HS-5 (cell line): ENCODE measurements at regions not wholly inside any gene's neighbourhood (a gene's known extent, or its start where the extent isn't known, plus 50 kb on each side); places are given as distances from the start of the nearest gene placed in this dataset.
"Not testable (repeated sequence)": the region's sequence is repeated elsewhere in the genome, so short reads cannot be mapped to it uniquely, and the experiment has no call there.

ENCODE experiments used
- DNase-seq: peaks from one replicate; pipeline ENCODE4 v3.0.0-alpha.2; 2012; ENCODE audit warnings: low read depth

- no peak for DNase-seq
These were observed 164.1 kb upstream of the SEMA6A start for GRCh38 chr5:116738615-116739261.

- no peak for DNase-seq
These were observed 163.6 kb upstream of the SEMA6A start for GRCh38 chr5:116738239-116738614.

GRCh38 chr5:116736671-116737070 is 162.0 kb upstream of the SEMA6A start:
- no peak for DNase-seq

GRCh38 chr5:116733991-116734975 is 159.7 kb upstream of the SEMA6A start:
- DNase-seq = no peak

DNA sequence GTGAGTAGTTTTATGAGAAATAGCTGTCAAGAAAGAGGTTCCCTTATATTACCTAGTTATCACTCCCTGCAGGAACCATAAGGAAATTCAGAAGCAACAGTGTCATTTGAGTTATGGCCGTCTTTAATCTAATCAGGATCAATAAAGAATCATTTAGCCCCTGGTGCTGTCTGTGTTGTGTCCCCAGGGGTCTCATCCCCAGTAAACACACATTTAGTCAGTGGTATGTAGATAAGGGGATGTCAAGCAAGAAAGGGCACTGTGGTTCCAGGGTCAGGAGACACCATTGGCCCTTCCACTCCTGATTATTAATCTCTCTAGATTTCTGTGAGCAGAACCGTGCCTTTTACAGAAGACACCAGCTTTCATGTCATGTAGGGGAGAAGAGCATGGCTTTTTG is 158.0 kb upstream of the SEMA6A start:
- no peak for DNase-seq

- no peak for DNase-seq
These were observed 156.8 kb upstream of the SEMA6A start for GRCh38 chr5:116731432-116731831.

DNA sequence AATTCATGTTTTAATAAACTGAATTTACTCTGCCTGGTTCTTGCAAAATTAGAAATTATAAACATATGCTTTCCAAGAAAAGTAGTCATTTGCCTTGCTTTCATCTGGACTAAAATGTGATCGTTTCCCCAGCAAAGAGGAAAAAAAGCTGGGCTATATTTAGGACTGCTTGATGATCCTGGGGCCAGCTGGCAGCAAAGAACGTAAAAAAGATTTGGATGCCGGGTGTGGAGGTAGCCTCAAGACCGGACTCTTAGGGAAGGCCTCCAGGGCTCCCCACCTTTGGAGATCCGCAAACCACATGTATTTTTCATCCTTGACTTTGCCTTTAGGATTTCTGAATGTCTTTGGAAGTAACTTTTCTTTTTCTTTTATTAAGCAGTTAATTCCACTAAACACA is 156.1 kb upstream of the SEMA6A start:
- no peak for DNase-seq

GRCh38 chr5:116730185-116730584 is 155.6 kb upstream of the SEMA6A start:
- DNase-seq = no peak

- DNase-seq = no peak
These were observed 152.6 kb upstream of the SEMA6A start for GRCh38 chr5:116727248-116727647.

- not testable (repeated sequence) for DNase-seq
These were observed 151.6 kb upstream of the SEMA6A start for GRCh38 chr5:116726180-116726579.

GRCh38 chr5:116724971-116725370 is 150.3 kb upstream of the SEMA6A start:
- no peak for DNase-seq

- DNase-seq = no peak
These were observed 148.0 kb upstream of the SEMA6A start for GRCh38 chr5:116722651-116723050.

GRCh38 chr5:116719106-116719505 is 144.5 kb upstream of the SEMA6A start:
- DNase-seq = no peak

- DNase-seq = no peak
These were observed 143.7 kb upstream of the SEMA6A start for GRCh38 chr5:116718317-116718716.

DNA sequence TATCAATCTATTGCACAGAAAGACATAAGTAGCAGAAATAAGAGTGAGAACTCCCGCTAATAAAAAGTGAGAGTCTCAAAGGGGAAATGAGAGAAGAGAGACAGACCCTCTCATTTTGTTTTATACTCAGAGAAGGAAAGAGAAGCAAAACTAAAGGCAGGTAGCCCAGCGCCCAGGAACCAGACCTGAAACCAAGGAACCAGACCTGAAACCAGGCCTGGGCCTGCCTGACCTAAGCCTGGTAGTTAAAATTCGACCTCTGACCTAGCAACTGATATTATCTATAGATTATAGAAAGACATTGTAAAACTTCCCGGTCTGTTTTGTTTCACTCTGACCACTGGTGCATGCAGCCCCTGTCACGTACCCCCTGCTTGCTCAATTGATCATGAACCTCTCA is 134.5 kb upstream of the SEMA6A start:
- DNase-seq = no peak

DNA sequence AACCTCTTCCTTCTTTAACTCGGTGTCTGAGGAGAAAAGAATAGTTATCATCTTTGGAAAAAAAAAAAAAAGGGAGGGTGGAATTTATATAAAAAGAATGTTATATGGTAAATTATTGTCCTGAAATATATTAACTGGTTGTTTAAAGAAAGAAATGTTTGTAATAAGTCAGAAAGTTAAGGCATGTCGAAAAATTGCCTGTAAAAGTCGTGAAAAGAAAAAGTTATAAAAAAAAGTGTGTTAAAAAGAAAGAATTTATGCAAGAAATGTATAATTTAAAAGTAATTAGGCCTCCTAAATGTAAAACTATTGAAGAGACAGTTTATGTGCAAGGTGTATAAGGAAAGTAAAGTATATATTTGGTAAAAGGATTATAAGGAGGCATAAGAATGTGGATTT is 130.5 kb upstream of the SEMA6A start:
- DNase-seq = not testable (repeated sequence)

DNA sequence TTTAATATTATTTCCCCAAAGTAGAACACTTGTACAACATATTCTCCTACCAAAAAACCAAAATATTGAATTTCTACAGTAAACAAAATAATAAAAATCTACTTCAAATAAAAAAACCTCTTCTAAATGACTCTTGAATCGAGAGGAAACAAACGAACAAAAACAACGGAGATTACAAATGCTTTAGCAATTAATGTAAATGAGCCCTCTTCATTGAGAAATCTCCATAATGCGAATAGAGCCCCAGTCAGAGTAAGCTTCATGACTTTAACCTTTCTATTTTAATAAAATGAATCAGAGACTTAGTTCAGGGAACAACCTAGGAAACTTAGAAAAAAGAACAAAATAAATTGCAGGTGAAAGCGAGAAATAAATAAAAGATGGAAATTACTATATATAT is 129.3 kb upstream of the SEMA6A start:
- DNase-seq = no peak

DNA sequence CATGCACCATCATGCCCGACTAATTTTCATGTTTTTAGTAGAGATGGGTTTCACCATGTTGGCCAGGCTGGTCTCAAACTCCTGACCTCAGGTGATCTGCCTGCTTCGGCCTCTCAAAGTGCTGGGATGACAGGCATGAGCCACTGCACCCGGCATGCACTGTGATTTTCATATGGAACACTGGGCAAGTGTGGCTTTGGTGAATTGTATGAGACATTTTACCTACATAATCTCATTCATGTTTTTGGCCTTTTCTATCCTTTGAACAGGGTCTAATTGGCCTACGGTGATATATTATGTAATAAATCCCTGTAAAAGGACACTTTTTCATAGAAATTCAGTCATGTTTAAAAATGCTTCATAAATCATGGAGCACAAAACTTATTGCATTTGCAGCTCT is 128.7 kb upstream of the SEMA6A start:
- no peak for DNase-seq

GRCh38 chr5:116702776-116703175 is 128.2 kb upstream of the SEMA6A start:
- no peak for DNase-seq

DNA sequence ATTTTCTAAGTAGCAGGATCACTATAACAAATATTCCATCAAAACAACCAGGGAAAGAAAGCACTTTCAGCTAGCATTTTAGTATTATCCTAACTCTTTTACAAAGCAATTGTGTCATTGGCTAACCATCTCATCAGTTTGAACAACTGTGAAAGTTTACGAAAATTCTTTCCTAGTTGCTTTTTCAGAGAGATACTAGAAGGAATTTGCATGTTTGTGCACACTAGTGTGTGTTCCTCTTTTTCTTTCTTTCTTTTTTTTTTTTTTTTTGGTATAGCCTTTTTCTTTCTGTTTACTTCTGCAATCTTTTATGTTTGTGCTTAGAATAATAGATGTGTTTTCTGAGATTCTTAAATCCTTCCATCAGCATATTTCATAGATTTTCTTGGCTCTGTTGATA is 124.7 kb upstream of the SEMA6A start:
- DNase-seq = no peak

GRCh38 chr5:116696366-116696765 is 121.7 kb upstream of the SEMA6A start:
- no peak for DNase-seq

DNA sequence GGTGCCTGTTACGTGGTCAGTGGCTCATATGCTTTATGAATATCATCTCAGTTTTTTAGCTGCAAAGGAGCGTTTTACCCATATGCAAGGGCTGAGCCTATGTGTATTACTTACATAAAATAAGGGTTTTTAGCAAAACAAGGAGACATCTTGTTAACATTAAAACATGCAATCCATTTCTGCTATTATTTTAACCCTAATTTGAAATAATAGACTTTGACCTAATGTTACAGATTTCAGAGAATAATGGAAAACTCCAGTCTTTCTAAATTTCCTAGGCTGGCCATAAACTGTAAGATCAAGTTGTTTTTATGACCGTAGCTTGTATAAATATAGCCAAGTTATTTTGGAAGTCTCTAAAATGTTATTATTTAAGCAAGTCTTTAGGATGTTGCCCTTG is 121.1 kb upstream of the SEMA6A start:
- no peak for DNase-seq

GRCh38 chr5:116686438-116686837 is 111.8 kb upstream of the SEMA6A start:
- DNase-seq = no peak
